ENCODE measurements at regions not wholly inside any gene's neighbourhood (a gene's known extent, or its start where the extent isn't known, plus 50 kb on each side); places are given as distances from the start of the nearest gene placed in this dataset.

DNA sequence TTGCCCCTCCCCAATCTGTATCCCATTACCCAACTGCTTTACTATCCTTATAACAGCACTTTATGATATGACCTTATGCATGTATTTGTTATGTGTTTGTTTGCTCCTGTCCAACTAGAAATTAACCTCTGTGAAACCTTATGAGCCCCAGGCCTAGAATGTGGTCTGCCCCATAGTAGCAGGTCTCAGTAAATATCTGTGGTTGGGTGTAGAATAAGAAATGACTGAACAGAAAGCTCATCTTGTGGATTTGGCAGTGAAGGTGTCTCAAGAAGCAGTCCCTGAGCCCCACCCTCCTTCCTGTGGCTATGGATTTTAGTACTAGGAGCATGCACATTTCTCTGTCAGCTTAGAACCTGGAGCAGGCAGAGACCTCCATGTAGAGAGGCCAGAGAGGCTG, 229.0 kb upstream of the LCORL start:
- TF ChIP-seq CTCF (IDR thresholded peaks at IDR 0.05; ENCODE audit: insufficient read depth, low read length) (no peak), POLR2AphosphoS5 (IDR thresholded peaks at IDR 0.05; ENCODE audit: low read depth) (no peak)
- TF ChIP-seq, protein P1, sequence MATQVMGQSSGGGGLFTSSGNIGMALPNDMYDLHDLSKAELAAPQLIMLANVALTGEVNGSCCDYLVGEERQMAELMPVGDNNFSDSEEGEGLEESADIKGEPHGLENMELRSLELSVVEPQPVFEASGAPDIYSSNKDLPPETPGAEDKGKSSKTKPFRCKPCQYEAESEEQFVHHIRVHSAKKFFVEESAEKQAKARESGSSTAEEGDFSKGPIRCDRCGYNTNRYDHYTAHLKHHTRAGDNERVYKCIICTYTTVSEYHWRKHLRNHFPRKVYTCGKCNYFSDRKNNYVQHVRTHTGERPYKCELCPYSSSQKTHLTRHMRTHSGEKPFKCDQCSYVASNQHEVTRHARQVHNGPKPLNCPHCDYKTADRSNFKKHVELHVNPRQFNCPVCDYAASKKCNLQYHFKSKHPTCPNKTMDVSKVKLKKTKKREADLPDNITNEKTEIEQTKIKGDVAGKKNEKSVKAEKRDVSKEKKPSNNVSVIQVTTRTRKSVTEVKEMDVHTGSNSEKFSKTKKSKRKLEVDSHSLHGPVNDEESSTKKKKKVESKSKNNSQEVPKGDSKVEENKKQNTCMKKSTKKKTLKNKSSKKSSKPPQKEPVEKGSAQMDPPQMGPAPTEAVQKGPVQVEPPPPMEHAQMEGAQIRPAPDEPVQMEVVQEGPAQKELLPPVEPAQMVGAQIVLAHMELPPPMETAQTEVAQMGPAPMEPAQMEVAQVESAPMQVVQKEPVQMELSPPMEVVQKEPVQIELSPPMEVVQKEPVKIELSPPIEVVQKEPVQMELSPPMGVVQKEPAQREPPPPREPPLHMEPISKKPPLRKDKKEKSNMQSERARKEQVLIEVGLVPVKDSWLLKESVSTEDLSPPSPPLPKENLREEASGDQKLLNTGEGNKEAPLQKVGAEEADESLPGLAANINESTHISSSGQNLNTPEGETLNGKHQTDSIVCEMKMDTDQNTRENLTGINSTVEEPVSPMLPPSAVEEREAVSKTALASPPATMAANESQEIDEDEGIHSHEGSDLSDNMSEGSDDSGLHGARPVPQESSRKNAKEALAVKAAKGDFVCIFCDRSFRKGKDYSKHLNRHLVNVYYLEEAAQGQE (IDR thresholded peaks at IDR 0.05; ENCODE audit: insufficient replicate concordance, low read depth), result no peak

All from HL-60 (cell line).